Epidermal melanocyte (primary cell): ENCODE measurements at regions not wholly inside any gene's neighbourhood (a gene's known extent, or its start where the extent isn't known, plus 50 kb on each side); places are given as distances from the start of the nearest gene placed in this dataset.
"Not testable (repeated sequence)": the region's sequence is repeated elsewhere in the genome, so short reads cannot be mapped to it uniquely, and the experiment has no call there.

Experiments
- DNase-seq: peaks from one replicate; pipeline ENCODE4 v3.0.0; 2011; ENCODE audit warnings: low spot score; ENCODE audit not compliant: insufficient read length

DNA sequence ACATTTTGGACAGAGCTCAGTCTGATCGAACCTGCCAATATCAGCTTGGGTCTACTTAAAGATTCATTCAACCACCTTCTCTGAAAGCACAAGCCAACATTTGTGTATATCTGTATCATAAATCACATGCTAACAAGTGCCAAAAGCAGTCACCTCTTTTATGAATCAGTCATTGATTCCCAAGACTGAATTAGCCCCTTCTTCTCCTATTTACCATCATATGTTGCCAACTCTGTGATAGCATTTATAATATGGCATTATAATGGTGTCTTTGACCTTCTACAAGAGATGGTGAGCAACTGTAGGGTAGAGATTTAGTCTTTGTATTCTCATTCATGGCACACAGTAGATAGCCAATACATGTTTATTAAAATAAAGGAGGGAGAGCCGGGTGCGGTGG, 61.4 kb downstream of the DDX53 start:
- DNase-seq = peak; percentile 33

DNA sequence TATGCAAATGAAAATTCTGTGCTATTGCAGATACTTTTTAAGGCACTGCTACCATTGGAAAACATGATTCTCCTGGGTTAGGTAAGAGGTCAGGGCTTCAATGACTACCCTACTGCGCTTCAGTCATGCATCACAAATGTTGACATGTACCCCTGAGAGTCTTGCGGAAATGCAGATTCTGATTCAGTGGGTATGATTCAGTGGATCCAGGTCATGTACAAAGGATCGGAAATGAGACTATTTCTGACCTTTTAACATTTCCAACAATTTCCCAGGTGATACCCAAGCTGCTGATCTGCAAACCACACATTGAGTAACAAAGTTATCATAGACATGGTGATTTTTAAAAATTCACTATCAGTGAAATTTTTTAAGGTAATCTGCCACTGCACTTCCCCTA, 62.6 kb downstream of the DDX53 start:
- DNase-seq = no peak

DNA sequence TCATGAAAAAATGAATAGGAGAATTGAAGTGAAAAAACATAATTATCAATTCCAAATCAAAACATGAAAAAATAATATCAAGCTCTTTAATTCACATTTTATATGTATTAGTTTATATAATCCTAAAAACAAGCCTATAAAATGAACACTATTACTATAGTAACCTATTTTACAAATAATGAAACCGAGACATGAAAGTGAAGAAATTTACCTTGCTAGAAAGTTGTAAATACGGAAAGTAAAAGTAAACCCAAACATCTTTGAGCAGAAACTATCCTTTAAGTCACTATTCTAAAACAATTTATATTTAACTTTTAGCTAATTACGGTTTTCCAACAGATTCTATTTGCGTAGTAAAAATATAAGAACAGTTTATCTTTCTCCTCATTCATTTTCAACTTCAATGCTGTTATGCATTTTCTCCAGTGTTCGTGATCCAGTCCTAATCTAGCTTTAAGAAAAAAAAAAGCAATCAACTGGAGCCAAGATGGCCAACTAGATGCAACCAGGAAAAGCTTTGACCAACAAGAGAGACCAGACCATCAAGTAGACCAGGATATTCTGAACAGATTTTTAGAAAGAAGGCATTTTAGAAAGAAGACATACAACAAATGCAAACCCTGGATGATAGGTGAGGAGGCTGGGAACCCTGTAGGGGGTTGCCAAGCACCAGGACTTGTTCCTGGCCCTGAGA, 67.0 kb downstream of the DDX53 start:
- DNase-seq = no peak

DNA sequence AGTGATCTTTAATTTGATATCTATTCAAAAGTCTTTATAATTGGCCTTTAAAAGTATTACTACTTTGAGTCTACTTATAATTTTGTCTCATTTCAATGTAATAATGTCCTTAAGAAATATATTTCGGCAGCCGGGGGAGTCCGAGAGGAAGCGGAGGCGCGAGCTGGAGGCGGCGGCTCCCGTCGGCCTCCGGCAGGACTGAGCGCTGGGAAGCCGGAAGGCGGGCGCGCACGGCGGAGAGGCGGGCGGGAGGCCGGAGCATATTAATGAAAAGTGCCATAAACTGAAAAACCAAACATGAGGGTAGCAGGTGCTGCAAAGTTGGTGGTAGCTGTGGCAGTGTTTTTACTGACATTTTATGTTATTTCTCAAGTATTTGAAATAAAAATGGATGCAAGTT, 75.7 kb downstream of the DDX53 start:
- not testable (repeated sequence) for DNase-seq

DNA sequence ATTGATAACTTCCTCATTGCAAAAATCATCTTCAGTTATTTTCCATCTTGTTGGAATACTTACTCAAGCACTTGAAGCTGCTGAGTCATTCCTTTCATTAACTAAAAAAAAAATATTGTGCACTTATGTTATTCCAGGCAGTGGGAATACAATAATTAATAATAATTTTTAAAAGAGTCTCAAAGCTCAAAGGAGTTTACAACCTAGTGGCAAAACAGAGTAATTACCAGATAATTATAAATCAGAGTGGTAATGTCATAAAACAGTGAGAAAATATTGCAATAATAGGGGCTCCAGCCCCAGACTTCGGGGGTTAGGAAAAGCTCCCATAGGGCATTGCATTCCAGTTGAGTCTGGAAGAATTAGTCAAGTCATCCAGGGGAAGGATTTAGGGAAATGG, 79.6 kb downstream of the DDX53 start:
- DNase-seq = no peak

DNA sequence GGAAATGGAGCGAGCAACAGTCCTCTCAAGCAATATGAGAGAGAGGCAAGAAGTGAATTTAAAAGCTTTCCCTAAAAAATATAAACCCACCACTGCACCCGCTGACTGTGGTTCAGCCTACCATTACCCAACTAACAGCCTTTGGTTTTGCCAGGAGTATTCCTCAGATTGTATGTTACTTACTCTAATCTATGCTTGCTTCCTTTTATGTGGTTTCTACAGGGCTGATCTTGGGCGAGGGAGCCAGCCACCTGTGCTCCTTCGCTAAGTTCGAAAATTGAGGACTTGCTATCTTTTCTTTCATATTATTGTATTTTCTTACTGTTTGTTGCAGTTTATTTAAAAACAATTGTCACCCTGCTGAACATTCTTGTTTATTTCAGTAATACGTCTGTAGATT, 101.1 kb downstream of the DDX53 start:
- DNase-seq = no peak

DNA sequence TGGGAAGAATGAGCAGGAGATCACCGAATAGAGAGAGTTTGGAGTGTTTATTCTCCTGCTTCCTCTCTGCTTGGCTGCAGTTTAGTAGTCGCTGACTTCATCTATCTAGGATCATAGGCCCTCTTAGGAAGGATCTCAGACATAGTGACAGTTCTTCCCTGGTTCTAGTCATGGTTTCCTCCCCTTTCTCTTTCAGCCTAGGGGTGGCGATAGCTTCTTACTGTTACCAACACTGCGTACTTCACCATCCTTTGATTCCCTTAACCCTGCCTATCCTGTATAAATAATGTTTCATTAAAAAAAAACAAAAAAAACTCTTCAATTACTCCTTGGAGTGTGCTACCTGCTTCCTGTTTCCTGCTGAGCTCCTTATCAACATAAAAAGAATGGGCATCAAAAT, 103.8 kb downstream of the DDX53 start:
- DNase-seq = no peak

DNA sequence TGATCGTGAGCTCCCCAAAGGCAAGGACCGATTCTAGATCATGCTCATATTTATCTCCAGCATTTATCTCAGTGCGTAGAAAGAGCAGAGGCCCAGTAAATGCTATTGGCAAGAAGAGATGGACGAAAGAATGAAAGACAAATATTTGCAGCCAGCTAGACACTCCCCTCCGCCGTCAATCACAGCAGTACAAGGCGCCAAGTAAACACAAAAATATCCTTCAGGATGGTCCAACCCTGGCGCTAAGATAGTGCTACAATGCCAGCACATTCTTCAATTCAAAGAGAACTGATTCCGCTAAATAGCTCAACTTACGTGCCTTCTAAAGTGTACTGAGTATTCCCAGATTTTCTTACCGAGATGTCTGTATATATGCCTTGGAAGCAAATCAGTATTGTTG, 114.5 kb downstream of the DDX53 start:
- DNase-seq = no peak

DNA sequence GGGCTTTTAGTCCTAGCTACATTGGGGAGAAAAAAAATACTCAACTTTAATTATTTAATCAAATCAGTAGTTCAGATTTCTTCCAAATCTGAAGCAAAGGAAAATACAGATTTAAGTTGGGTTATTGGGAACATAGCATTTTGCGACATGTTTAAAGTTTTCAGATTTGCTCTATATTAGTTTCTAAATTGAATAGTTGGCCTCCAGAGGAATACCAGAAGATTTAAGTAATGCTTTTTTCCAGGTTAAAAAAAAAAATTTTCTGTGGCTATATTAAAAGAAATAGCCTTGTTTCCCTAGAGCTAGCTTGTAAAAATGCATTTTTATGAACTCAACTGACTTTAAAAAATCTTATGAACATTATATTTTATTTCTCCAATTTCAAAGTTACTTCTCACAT, 115.9 kb downstream of the DDX53 start:
- DNase-seq = no peak

DNA sequence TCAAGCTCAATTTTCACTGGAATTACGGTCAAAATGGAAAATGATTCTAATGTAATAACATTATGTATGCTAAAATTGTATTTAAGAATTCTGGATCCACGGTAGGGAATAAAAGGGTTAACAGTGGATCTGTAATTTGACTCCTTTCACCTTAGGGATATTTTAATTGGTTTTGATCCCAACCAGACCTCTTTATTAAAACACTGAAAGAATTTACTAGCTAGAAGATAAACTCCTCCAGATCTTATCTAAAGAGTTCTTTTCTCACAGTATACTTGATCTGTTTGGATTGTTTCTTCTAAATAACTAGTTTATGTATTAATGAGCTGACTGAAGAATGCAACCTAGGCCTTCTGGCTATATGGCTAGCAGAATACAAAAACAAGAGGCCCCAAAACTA, 118.4 kb downstream of the DDX53 start:
- no peak for DNase-seq

DNA sequence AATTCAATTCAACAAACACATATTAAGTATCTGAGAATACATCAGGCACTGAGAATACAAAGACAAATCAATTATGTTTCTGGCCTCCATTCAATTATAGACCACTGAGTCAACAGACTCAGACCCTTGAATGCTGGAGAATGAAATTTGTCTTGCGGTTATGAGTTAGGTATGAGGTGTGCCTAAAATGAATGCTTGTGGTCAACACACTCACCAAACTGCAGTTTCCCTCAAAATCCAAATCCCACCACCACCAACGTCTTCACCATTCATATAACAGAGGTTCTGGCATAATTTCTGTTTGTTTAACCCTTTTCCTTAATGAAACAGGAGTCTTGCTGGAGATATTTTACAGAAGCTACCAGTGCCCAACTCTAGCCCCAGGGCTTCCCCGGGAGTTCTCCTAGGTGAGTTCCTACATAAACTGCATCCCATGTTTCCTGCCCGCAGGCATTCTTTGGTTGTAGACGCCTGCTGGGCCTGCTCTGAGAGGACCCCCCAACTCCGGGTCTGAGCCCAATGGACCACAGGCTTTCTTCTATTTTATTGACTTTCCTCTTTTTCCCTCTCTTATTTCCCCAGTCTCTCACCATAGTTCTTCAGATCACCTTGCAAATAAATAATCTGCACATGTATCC, 119.2 kb downstream of the DDX53 start:
- no peak for DNase-seq

DNA sequence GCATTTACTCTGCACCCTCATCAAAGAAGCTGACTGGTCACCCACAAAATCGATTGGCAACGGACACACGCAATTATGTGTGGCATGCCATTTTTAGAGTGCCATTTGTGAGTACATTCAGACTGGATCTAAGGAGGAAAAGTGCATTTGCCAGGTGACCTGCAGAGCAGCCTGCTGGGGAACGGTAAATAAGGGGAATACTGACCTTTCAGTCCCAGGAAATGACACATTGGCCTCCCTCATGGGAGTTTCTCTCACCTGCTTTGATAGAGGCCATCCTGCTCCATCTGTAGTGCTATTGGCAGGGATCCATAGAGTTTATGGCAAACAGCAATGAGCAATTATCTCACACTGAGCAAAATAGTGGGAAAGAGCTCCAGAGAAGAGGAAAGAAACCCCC, 127.8 kb downstream of the DDX53 start:
- DNase-seq = no peak

DNA sequence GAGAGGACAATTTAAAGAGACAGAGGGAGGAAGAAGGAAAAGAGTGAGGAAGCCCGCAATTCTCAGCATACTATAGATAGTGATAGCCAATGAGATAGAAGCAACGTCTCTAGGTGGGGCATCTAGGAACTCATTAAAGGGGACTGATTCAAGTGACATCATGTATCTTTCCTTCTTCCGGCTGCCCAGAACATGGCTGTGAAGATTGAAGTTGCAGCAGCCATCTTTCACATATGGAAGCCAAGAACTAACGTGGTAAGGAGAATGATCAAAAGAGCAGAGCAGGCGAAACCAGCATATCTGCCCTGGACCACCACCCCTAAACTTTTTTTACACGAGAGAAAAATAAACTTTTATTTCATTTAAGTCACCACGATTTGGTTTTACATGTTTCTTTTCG, 133.8 kb downstream of the DDX53 start:
- DNase-seq = no peak

DNA sequence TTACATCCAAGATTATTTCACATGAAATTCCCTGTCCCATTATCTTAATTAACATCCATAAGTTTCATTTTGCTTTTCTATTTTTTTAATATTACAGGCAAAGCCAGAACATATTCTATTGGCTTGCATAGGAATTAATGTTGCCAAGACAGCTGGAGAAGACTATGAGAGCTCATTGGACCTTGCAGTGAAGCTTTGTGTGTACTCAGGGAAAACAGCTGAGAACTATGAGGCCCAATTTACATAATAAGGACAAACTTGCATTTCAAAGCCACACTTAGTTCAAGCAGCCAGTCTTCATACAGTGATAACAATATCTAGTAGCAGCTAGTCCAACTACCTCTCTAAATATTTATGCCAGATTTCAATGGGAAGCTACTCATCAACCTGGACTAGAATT, 134.4 kb downstream of the DDX53 start:
- DNase-seq = no peak

DNA sequence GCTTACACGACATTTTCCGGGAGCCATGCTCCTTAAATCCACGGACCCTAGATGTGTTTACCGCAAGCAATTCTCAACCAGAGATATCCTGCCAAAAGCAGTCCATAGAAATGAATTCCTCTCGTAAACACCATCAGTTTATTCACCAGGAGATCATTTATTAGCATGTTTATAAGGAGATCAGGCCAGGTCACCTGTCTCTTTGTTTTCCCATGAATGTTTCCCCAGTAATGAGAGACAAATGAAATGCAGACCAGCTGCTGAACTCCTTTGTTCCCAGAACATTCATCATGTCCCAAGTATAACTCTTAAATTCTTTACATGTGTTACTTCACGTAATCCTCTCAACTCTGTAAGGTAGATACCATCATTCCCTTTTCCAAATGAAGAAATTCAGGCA, 137.1 kb downstream of the DDX53 start:
- no peak for DNase-seq

DNA sequence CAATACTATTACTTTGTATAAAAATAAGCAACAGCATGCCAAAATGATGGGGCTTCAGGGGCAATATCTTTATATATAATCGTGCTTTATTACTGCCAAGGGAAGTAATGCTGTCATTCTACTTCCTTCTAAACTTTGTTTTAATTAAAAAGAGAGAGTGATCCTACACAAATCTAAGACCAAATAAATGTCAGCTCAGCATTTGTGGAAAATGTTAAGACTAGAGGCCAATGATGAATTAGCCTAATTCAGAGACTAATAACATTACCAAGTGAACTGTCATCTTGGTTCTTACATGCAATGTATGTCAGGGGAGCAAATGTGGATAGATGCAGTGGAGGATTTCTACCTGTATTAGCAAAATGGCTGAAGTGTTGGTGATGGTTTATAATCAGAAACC, 166.4 kb upstream of the PTCHD1 start:
- no peak for DNase-seq

DNA sequence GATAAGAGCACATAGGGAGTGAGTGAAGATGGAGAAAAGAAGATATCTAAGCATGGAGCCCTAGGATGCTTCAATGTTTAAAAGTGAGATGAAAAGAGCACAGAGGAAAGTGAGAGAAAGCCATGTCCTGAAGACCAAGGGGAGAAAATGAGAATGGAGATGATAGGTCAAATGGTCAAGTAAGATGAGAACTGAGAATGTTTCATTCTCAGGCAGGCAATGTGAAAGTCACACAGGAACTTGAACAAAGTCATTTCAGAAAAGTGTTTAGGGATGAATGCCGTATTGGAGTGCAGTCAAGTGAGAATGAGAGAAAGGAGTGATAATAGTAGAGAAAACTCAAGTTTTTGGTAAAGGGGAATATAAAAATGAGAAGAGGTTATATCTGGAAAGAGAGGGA, 148.7 kb upstream of the PTCHD1 start:
- no peak for DNase-seq

DNA sequence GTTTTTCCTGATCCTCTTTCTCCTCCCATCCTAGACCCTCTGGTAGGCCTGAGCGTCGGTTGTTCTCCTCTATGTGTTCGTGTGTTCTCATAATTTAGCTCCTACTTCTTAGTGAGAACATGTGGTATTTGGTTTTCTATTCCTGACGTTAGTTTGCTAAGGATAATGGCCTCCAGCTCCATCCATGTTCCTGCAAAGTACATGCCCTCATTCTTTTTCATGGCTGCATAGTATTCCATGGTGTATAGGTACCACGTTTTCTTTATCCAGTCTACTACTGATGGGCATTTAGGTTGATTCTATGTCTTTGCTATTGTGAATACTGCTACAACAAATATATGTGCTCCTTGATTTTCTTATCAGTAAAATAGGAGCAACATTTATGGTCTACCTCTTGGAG, 146.8 kb upstream of the PTCHD1 start:
- DNase-seq = no peak

DNA sequence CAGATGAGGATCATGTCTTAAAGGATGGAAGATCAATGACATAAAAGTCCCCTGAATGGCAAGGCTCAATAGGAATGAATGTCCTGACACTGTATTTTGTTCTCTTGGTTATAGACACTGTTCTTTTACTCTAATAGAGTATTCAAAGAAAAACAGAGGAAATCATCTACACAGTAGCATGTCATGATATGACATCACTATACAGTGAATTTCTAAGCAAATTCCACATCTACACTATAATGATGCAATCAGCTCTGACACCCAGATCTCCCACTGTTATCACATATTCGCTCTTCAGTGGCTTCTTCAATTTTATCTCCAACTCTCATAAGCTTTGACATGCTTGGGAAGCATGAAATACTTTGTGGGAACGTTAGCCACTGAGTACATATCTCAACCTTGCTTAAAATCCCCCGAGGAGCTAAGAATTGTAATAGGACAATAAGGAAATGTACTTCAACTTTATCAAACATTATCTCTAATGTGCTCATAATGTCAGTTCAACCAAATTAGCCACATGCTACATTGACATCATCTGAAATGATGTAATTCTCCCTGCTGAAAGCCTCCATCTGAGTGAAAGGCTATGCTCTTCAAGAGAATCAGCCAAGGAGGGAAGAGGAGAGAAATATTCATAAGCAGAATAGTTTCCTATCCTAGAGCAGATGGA, 139.6 kb upstream of the PTCHD1 start:
- DNase-seq = no peak

DNA sequence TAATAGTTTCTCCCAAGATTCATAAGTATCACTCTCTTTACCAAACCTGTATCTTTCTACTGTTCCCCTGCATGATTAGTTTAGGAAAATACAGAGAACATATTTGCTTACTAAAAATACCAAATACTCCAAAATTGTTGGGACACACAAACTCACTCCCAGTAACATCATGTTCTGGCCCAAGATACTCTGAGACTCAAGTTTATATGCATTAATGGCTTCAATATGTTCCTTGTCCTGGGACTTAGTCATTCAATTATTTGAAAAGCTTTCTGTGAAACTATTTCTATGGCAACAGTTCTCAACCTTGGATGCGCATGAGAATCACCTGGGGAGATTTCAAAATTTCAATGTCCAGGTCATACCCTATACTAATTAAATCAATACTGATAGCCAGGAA, 138.9 kb upstream of the PTCHD1 start:
- DNase-seq = no peak

DNA sequence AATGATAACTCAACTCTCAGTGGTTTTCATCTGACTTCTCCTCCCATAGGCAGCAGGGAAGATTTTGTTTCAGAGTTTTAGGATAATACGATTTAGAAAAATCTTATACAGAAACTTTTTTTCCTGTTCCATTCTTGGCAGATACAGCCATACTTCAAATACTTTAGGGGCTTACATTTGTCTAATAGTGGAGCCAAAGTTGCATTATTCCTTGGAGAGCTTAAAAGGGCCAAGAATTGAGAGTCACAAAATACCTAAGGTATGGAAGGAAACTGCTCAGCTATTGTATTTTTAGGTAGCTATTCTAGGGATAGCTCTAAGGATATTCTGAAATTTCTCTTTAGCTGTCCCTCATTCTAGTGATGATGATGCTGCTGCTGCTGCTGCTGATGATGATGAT, 132.9 kb upstream of the PTCHD1 start:
- DNase-seq = no peak

DNA sequence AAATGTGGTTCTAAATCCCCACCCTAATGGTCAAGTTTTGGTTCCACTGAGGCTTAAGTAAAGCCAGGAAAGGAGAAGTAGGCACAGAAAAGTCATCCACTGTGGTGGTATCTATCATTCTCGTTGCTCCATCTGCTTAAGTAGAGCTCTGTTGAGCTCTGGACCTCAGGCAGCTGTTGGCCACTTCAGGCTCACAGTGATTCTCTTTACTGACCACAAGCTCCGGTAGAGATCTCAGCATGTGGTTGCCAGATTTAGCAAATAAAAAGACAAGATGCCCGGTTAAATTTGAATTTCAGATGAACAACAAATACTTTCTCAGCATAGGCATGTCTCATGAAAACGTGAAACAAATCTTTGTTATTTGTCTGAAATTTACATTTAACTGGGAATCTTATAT, 132.3 kb upstream of the PTCHD1 start:
- no peak for DNase-seq

DNA sequence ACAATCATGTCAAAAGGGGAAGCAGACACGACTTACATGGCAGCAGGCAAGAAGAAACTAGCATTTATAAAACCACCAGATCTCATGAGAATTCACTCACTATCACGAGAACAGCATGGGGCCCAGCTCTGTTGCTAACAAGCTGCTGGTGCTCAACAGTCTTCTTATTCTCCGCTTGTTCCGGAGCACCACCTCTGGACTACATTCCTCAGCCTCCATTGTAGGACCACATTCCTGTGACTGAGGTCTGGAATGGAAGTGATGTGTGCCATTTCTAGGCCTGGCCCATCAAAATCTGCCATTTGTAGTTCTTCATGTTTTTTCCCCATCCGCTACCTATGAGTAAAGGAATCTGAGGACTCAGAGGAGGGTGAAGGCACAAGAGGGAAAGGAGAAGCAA, 111.5 kb upstream of the PTCHD1 start:
- DNase-seq = no peak
